Breast epithelium (tissue), 4 donors: ENCODE measurements at regions not wholly inside any gene's neighbourhood (a gene's known extent, or its start where the extent isn't known, plus 50 kb on each side); places are given as distances from the start of the nearest gene placed in this dataset.

Source experiments
- DNase-seq, 2 donors: peaks; one replicate each; pipeline ENCODE4 v3.0.0-alpha.2; 2019; ENCODE audit warnings: low spot score in 2 of 2
- H3K27ac ChIP-seq, 2 donors: fragments of 200-600 bp; sonication (generic) in 1 of 2; one replicate each; pipeline ENCODE4 v1.5.1; 2016 to 2019; ENCODE audit warnings: mild to moderate bottlenecking in 1 of 2
- H3K27me3 ChIP-seq, 2 donors: fragments of 200-600 bp; sonication (generic) in 1 of 2; one replicate each; pipeline versions ENCODE4 v1.5.1 to v1.6.0; 2017 to 2019; ENCODE audit warnings: control low read depth in 1 of 2, mild to moderate bottlenecking in 1 of 2
- H3K36me3 ChIP-seq: fragments of 200-600 bp; one replicate; pipeline ENCODE4 v1.5.1; 2019
- H3K4me1 ChIP-seq, 2 donors: fragments of 200-600 bp; sonication (generic); one replicate each; pipeline ENCODE4 v1.5.1; 2016 to 2019; ENCODE audit warnings: control low read depth in 1 of 2
- H3K4me3 ChIP-seq, 3 donors: fragments of 200-600 bp; sonication (generic); 1 replicate in 2 of 3; 2 replicates in 1 of 3; pipeline ENCODE4 v1.5.1; 2016 to 2019; ENCODE audit warnings: mild to moderate bottlenecking in 3 of 3, moderate library complexity in 2 of 3
- H3K9me3 ChIP-seq, 2 donors: fragments of 200-600 bp; sonication (generic) in 1 of 2; one replicate each; pipeline ENCODE4 v1.5.1; 2016 to 2019; ENCODE audit warnings: control low read depth in 1 of 2
- POLR2A ChIP-seq: fragments of 450-650 bp; IDR thresholded peaks from one replicate; pipeline ENCODE4 v1.6.1; 2016; ENCODE audit warnings: antibody characterized with exemption, mild to moderate bottlenecking, moderate library complexity
- POLR2AphosphoS5 ChIP-seq, 3 donors: sonication (generic); formaldehyde crosslinking; IDR thresholded peaks; one replicate each; pipeline ENCODE4 v1.6.1; 2017; ENCODE audit warnings: antibody characterized with exemption in 3 of 3
- intact Hi-C: fragments of 100-400 bp; cut with DNase I; formaldehyde crosslinking; loops from one replicate; pipeline ENCODE4 v1.15.1; 2023; ENCODE audit warnings: low total_unique reads
- TF ChIP-seq, protein P1 (sequence below), 3 donors: fragments of 450-650 bp; IDR thresholded peaks; one replicate each; pipeline ENCODE4 v1.5.1; 2016 to 2017; ENCODE audit warnings: antibody characterized with exemption in 3 of 3, mild to moderate bottlenecking in 3 of 3, moderate library complexity in 3 of 3

DNA sequence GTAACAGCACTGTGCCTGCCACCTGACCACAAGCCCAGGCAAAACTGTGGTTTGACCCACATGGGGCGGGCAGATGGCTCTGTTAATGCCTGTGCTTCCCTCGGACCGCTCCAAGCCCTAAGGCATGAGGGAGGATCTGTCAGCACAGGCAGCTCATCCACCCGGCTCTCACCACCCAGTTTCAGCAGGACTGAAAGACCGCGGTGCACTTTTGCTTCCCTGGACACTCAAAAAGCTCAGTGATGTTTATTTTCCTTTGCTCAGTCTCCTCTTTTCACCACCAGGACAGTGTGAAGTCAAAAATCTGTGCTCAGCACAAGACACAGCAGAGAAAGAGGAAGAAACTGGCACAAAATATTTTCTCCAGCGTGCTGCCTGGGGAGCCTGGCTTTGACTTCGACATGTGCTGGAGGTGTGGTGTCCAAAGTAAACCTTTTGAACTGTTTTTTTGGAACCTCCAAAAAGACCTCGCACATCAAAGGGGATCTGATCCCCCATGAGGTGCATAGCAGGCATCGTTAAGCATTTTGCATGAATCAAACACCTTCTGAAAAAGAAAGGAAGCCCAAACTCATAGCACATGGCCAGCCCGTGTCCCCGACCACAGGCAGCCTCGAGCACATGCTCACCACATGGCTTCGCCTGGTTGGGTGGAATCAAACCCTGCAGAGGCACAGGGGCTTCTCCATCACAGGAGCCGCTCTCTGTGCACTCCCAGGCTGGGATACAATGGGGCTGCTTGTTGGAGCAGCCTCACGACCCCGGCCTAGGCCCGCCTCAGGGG, 441.7 kb upstream of the JARID2 start:
- TF ChIP-seq POLR2AphosphoS5 (IDR thresholded peaks at IDR 0.05) (no peak), POLR2A (no peak)
- TF ChIP-seq, protein P1, sequence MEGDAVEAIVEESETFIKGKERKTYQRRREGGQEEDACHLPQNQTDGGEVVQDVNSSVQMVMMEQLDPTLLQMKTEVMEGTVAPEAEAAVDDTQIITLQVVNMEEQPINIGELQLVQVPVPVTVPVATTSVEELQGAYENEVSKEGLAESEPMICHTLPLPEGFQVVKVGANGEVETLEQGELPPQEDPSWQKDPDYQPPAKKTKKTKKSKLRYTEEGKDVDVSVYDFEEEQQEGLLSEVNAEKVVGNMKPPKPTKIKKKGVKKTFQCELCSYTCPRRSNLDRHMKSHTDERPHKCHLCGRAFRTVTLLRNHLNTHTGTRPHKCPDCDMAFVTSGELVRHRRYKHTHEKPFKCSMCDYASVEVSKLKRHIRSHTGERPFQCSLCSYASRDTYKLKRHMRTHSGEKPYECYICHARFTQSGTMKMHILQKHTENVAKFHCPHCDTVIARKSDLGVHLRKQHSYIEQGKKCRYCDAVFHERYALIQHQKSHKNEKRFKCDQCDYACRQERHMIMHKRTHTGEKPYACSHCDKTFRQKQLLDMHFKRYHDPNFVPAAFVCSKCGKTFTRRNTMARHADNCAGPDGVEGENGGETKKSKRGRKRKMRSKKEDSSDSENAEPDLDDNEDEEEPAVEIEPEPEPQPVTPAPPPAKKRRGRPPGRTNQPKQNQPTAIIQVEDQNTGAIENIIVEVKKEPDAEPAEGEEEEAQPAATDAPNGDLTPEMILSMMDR (IDR thresholded peaks at IDR 0.05) = peak in 1 of 3 donors; percentile 14
- no peaks in the 10 kb centered on the region for H3K36me3 ChIP-seq
- intact Hi-C loops = no loop called here
- peaks cover 9 to 10% of the 10 kb centered on the region in 2 donors for H3K4me1 ChIP-seq
- no peaks in the 10 kb centered on the region for H3K27me3 ChIP-seq
- peak overlapping the region; percentile 57 to 68 for H3K27ac ChIP-seq
- H3K9me3 ChIP-seq = no peaks in the 10 kb centered on the region
- peak; percentile 60 for DNase-seq
- peak overlapping the region in 1 of 3 donors; percentile 41 for H3K4me3 ChIP-seq

DNA sequence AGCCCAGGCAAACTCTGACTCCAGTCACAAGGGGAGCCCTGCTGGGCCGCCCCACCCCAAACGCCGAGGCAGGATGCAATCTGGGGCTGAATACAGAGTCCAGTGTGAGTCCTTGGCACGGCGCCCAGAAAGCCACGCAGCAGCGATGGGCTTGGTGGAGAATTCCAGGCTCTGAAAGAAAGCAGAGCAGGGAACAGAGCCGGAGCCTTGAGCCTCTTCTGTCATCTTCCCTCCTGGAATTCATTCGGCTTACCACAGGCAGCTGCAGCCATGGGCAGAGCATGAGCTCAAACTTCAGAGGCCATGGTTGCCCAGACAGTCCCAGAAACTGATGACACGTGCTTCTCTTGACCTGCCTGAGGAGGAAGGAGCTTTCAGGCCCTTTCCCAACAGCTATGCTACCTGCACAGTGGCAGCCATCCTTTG, 441.1 kb upstream of the JARID2 start:
- Histone ChIP-seq H3K27me3 (no peaks in the 10 kb centered on the region), H3K4me1 (peaks cover 9 to 10% of the 10 kb centered on the region in 2 donors), H3K9me3 (no peaks in the 10 kb centered on the region), H3K27ac (peak overlapping the region; percentile 57 to 68), H3K4me3 (peak overlapping the region in 1 of 3 donors; percentile 41), H3K36me3 (no peaks in the 10 kb centered on the region)
- DNase-seq = peak; percentile 66 to 72
- intact Hi-C loops = loop anchor here (5.0 kb wide), 1 partner anchor 207 kb away; no protein-coding TSS in a partner anchor
- TF ChIP-seq, protein P1 (IDR thresholded peaks at IDR 0.05) = no peak
- TF ChIP-seq POLR2A (no peak), POLR2AphosphoS5 (IDR thresholded peaks at IDR 0.05) (no peak)

DNA sequence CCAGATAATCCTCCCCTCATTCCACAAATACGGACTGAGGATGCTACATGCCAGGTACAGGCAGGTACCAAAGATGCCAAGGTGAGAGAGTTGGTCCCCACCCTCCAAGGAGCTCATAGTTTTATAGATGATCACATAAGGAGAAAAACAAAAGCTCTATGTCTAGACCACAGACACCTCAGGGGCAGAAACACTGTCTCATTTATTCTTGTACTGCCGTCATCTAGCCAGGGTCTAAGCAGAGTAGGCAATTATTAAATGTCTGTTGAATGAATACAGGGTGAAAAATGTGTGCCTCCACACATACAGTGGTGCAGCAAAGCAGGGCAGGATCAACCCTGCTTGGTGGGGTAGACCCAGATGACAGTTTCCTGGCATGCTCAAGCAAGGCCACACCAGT, 439.8 kb upstream of the JARID2 start:
- Histone ChIP-seq H3K4me1 (peaks cover 9 to 10% of the 10 kb centered on the region in 2 donors), H3K4me3 (no peak overlapping the region), H3K27ac (no peak overlapping the region), H3K27me3 (no peaks in the 10 kb centered on the region), H3K36me3 (no peaks in the 10 kb centered on the region), H3K9me3 (no peaks in the 10 kb centered on the region)
- TF ChIP-seq, protein P1 (IDR thresholded peaks at IDR 0.05) = no peak
- TF ChIP-seq POLR2AphosphoS5 (IDR thresholded peaks at IDR 0.05) = no peak
- TF ChIP-seq POLR2A = no peak
- no peak for DNase-seq
- intact Hi-C loops = loop anchor here (5.0 kb wide), 1 partner anchor 209 kb away; no protein-coding TSS in a partner anchor

DNA sequence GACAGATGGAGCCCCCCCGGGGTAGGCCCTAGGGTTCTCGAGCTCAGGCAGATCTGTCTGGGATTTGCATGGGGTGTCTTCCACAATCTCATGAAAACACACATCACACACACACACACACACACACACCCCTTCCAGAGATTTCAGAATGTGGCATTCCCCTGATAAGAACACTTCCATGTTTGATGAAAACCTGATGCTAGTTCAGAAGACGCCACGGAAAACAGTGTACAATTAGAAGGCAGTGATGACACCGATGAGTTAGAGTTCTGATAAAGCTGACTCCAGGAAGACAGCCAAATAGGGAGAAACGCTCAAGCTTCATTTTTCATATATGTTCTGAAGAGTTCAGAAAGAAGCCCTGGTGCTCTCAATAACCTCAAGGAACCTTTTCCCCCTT, 438.7 kb upstream of the JARID2 start:
- Histone ChIP-seq H3K36me3 (no peaks in the 10 kb centered on the region), H3K4me1 (peaks cover 9 to 10% of the 10 kb centered on the region in 2 donors), H3K4me3 (no peak overlapping the region), H3K27me3 (no peaks in the 10 kb centered on the region), H3K9me3 (no peaks in the 10 kb centered on the region), H3K27ac (no peak overlapping the region)
- TF ChIP-seq POLR2AphosphoS5 (IDR thresholded peaks at IDR 0.05) = no peak
- TF ChIP-seq POLR2A = no peak
- TF ChIP-seq, protein P1 (IDR thresholded peaks at IDR 0.05) = no peak
- intact Hi-C loops = loop anchor here (5.0 kb wide), 1 partner anchor 210 kb away; no protein-coding TSS in a partner anchor
- no peak for DNase-seq

- Histone ChIP-seq H3K4me3 (no peak overlapping the region), H3K4me1 (peaks cover 9 to 10% of the 10 kb centered on the region in 2 donors), H3K36me3 (no peaks in the 10 kb centered on the region), H3K9me3 (no peaks in the 10 kb centered on the region), H3K27ac (no peak overlapping the region), H3K27me3 (no peaks in the 10 kb centered on the region)
- DNase-seq = no peak
- intact Hi-C loops = loop anchor here (5.0 kb wide), 1 partner anchor 211 kb away; no protein-coding TSS in a partner anchor
- no peak for TF ChIP-seq POLR2A
- no peak for TF ChIP-seq POLR2AphosphoS5 (IDR thresholded peaks at IDR 0.05)
- TF ChIP-seq, protein P1 (IDR thresholded peaks at IDR 0.05) = no peak
These were observed 437.9 kb upstream of the JARID2 start for GRCh38 chr6:14807971-14808370.
